Caco-2 (cell line): ENCODE measurements at regions not wholly inside any gene's neighbourhood (a gene's known extent, or its start where the extent isn't known, plus 50 kb on each side); places are given as distances from the start of the nearest gene placed in this dataset.
"Not testable (repeated sequence)": the region's sequence is repeated elsewhere in the genome, so short reads cannot be mapped to it uniquely, and the experiment has no call there.

Experiments
- BruUV-seq: library from RNA; stranded (reverse); fragments of 400-500 nt; replicated peaks from 2 replicates; lab custom pipeline; 2021; lab: Mats Ljungman, UMichigan
- CTCF ChIA-PET: fragments of 300-600 bp; sonication (Branson Sonifier 250); formaldehyde crosslinking; loops from one replicate; lab custom pipeline; 2022; ENCODE audit warnings: antibody characterized with exemption; lab: Charles Lee
- POLR2A ChIA-PET: fragments of 300-600 bp; sonication (Branson Sonifier 250); formaldehyde crosslinking; loops from one replicate; lab custom pipeline; 2022; ENCODE audit warnings: antibody characterized with exemption; lab: Charles Lee
- DNase-seq, 2 experiments: peaks; one replicate each; pipeline versions ENCODE4 v3.0.0 to v3.0.0-alpha.2; 2020 to 2022
- H3K27me3 ChIP-seq: replicated peaks from 2 replicates; pipeline ENCODE4 v1.6.0; 2011; ENCODE audit warnings: low read length; ENCODE audit not compliant: control insufficient read depth, insufficient read depth
- H3K36me3 ChIP-seq: 2 replicates; pipeline ENCODE4 v1.5.1; 2011; ENCODE audit warnings: low read length; ENCODE audit not compliant: control insufficient read depth, insufficient read depth
- H3K4me1 ChIP-seq: fragments of 250-450 bp; sonication (Bioruptor Pico); 2 replicates; pipeline ENCODE4 v1.5.1; 2020; ENCODE audit warnings: mild to moderate bottlenecking
- H3K4me3 ChIP-seq: 2 replicates; pipeline ENCODE4 v1.5.1; 2011; ENCODE audit warnings: low read depth, mild to moderate bottlenecking, control low read depth, low read length
- H3K9me3 ChIP-seq: fragments of 250-450 bp; sonication (Bioruptor Pico); 2 replicates; pipeline ENCODE4 v1.5.1; 2020; ENCODE audit warnings: mild to moderate bottlenecking, moderate library complexity
- H3K27ac Mint-ChIP-seq: one replicate; pipeline ENCODE4 v1.8.0; 2022; ENCODE audit warnings: mixed read lengths; ENCODE audit not compliant: unreplicated experiment
- H3K27me3 Mint-ChIP-seq: one replicate; pipeline ENCODE4 v1.8.0; 2022; ENCODE audit warnings: mixed read lengths; ENCODE audit not compliant: insufficient read depth, unreplicated experiment
- H3K36me3 Mint-ChIP-seq: one replicate; pipeline ENCODE4 v1.8.0; 2022; ENCODE audit warnings: mild to moderate bottlenecking, mixed read lengths; ENCODE audit not compliant: insufficient read depth, unreplicated experiment
- H3K4me1 Mint-ChIP-seq: one replicate; pipeline ENCODE4 v1.8.0; 2022; ENCODE audit warnings: low read depth, mixed read lengths; ENCODE audit not compliant: unreplicated experiment
- H3K4me3 Mint-ChIP-seq: one replicate; pipeline ENCODE4 v1.8.0; 2022; ENCODE audit warnings: mild to moderate bottlenecking, moderate library complexity, mixed read lengths; ENCODE audit not compliant: unreplicated experiment
- H3K9me3 Mint-ChIP-seq: one replicate; pipeline ENCODE4 v1.8.0; 2022; ENCODE audit warnings: mixed read lengths; ENCODE audit not compliant: unreplicated experiment
- intact Hi-C: fragments of 100-400 bp; cut with micrococcal nuclease; formaldehyde crosslinking; loops from one replicate; pipeline ENCODE4 v1.10.0; 2022; ENCODE audit not compliant: unreplicated experiment
- TF ChIP-seq, protein P1 (sequence below), 2 experiments: fragments of 200-600 bp in 1 of 2; IDR thresholded peaks; 1 replicate in 1 of 2; 2 replicates in 1 of 2; pipeline versions ENCODE4 v1.5.1 to v1.8.0; 2011 to 2022; ENCODE audit warnings: antibody characterized with exemption in 1 of 2, control low read depth in 1 of 2, inconsistent platforms in 1 of 2, low read depth in 1 of 2, low read length in 1 of 2, mild to moderate bottlenecking in 1 of 2, moderate library complexity in 1 of 2; ENCODE audit not compliant: insufficient read depth in 1 of 2, severe bottlenecking in 1 of 2, unreplicated experiment in 1 of 2

DNA sequence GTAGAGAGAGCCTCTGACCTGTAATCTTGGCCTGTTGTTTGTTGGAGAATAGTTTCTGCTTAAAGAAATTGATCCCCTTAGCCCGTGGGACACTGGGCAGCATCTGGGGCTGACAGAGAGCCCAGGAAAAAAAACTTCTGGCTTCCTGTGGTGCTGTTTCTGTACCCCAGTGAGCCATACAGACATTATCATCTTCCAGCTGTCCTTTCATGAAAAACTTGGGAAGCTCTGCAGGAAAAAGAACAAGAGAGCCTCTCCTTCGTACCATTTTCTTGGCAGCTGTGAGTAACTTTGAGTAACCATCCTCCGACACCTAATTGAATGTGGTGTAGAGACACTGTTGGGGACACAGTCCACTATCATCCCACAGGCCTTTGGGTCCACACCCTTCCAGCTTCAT is 333.0 kb downstream of the SHQ1 start:
- POLR2A ChIA-PET, result no interaction called here
- peaks cover 16% of the 10 kb centered on the region; the same call in 1 of the 2 replicates for H3K4me1 ChIP-seq
- H3K9me3 ChIP-seq, result no peaks in the 10 kb centered on the region
- Mint-ChIP-seq H3K27ac (no peak overlapping the region), H3K4me3 (no peak overlapping the region), H3K4me1 (peaks cover 5% of the 10 kb centered on the region), H3K36me3 (no peaks in the 10 kb centered on the region), H3K9me3 (no peaks in the 10 kb centered on the region), H3K27me3 (no peaks in the 10 kb centered on the region)
- intact Hi-C loops, result no loop called here
- TF ChIP-seq, protein P1, sequence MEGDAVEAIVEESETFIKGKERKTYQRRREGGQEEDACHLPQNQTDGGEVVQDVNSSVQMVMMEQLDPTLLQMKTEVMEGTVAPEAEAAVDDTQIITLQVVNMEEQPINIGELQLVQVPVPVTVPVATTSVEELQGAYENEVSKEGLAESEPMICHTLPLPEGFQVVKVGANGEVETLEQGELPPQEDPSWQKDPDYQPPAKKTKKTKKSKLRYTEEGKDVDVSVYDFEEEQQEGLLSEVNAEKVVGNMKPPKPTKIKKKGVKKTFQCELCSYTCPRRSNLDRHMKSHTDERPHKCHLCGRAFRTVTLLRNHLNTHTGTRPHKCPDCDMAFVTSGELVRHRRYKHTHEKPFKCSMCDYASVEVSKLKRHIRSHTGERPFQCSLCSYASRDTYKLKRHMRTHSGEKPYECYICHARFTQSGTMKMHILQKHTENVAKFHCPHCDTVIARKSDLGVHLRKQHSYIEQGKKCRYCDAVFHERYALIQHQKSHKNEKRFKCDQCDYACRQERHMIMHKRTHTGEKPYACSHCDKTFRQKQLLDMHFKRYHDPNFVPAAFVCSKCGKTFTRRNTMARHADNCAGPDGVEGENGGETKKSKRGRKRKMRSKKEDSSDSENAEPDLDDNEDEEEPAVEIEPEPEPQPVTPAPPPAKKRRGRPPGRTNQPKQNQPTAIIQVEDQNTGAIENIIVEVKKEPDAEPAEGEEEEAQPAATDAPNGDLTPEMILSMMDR (IDR thresholded peaks at IDR 0.05; ENCODE audit: insufficient read depth in 1 of 2, low read depth in 1 of 2, low read length in 1 of 2, severe bottlenecking in 1 of 2, unreplicated experiment in 1 of 2), result no peak
- no peak overlapping the region for H3K4me3 ChIP-seq
- CTCF ChIA-PET, result no interaction called here
- no peaks in the 10 kb centered on the region for H3K27me3 ChIP-seq
- H3K36me3 ChIP-seq, result no peaks in the 10 kb centered on the region
- no TSS peak for BruUV-seq
- DNase-seq, result no peak

DNA sequence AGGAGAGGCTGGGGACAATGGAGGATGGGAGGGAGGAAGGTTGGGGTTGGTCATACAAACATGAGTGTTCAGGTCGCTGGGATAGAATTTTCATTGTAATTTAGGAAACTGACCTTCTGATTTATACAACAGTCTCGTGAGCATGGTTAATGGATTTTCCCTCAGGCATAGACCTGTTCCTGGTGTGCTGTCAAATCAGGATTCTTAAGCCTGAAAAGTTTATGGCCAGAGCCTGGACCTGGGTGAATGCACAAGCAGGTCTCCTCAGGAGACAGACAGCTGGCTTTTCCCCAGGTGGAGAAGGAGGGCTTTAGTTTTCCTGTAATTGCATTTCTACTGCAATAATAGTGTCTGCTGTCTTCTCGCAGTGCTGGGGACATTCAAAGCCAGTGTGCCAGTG is 338.0 kb downstream of the SHQ1 start:
- no peak for DNase-seq
- Mint-ChIP-seq H3K27ac (no peak overlapping the region), H3K9me3 (no peaks in the 10 kb centered on the region), H3K4me3 (no peak overlapping the region), H3K36me3 (no peaks in the 10 kb centered on the region), H3K4me1 (no peaks in the 10 kb centered on the region), H3K27me3 (no peaks in the 10 kb centered on the region)
- BruUV-seq, result no TSS peak
- Histone ChIP-seq H3K36me3 (no peaks in the 10 kb centered on the region), H3K4me3 (no peak overlapping the region), H3K4me1 (no peaks in the 10 kb centered on the region), H3K9me3 (no peaks in the 10 kb centered on the region), H3K27me3 (no peaks in the 10 kb centered on the region; the same call in 1 of the 2 replicates)
- ChIA-PET POLR2A (no interaction called here), CTCF (no interaction called here)
- intact Hi-C loops, result no loop called here
- TF ChIP-seq, protein P1 (IDR thresholded peaks at IDR 0.05; ENCODE audit: insufficient read depth in 1 of 2, low read depth in 1 of 2, low read length in 1 of 2, severe bottlenecking in 1 of 2, unreplicated experiment in 1 of 2), result no peak

DNA sequence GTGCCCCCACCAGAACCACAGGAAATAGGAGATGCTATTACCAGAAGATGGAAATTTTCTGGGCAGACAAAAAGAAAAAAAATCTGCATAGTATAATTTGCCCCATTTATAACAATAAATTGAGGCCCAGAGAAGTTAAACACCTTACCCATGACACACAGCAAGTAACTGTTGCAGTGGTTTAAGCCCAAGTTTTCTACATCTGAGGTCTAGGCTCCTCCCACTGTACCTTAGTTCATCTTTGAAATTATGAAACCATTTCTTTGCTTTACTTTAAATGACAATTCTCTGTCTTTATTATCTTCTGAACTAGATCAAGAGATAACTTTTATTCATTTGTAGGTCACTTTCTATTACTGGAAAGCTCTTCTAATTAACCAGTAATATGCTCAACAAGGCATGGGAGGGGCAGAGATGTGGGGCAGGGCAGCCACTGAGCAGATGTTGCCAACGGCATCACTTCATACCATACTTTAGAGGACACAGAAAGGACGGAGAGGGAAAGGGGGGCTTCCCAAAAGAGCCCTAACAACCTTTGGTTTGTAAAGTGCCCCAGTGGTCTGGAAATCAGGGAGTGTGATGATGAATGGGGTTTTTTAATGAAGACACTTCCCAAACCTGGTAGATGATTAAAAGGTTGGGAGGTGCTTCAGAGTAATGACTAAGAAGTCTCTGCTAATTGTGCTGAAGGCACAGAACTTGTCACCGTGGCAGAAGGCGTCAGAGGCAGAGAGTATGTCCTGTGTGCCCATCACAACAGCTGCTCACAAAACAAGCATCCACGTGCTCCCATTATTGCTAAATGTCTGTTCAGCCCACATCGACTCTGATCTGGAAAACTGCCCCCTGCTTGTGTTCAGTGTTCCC is 342.5 kb downstream of the SHQ1 start:
- BruUV-seq, result no TSS peak
- ChIA-PET CTCF (no interaction called here), POLR2A (interaction anchor here (0.6 kb wide), 1 partner anchor 66 kb away, joined by 4 read pairs; no protein-coding TSS in a partner anchor)
- Histone ChIP-seq H3K27me3 (no peaks in the 10 kb centered on the region; the same call in 1 of the 2 replicates), H3K4me1 (no peaks in the 10 kb centered on the region), H3K36me3 (no peaks in the 10 kb centered on the region), H3K4me3 (no peak overlapping the region), H3K9me3 (no peaks in the 10 kb centered on the region)
- TF ChIP-seq, protein P1 (IDR thresholded peaks at IDR 0.05; ENCODE audit: insufficient read depth in 1 of 2, low read depth in 1 of 2, low read length in 1 of 2, severe bottlenecking in 1 of 2, unreplicated experiment in 1 of 2), result no peak
- Mint-ChIP-seq H3K27ac (no peak overlapping the region), H3K4me1 (no peaks in the 10 kb centered on the region), H3K4me3 (no peak overlapping the region), H3K9me3 (no peaks in the 10 kb centered on the region), H3K27me3 (no peaks in the 10 kb centered on the region), H3K36me3 (no peaks in the 10 kb centered on the region)
- intact Hi-C loops, result no loop called here
- no peak for DNase-seq

DNA sequence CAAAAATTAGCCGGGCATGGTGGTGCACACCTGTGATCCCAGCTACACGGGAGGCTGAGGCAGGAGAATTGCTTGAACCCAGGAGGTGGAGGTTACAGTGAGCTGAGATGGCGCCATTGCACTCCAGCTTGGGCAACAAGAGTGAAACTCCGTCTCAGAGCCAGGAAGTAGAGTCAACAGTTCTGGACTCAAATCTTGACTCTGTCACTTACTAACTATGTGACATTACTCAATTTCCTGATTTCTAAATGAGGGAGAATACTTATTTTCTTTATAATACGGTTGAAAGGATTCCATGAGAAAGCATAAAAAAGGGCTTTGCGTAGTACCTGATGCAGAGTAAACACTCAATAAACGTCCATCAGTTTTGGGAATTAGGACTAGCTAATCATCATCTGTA is 350.7 kb downstream of the SHQ1 start:
- H3K4me1 Mint-ChIP-seq, H3K36me3 Mint-ChIP-seq, H3K4me3 ChIP-seq, H3K27ac Mint-ChIP-seq, H3K9me3 ChIP-seq, H3K36me3 ChIP-seq, H3K4me1 ChIP-seq, POLR2A ChIA-PET, H3K27me3 Mint-ChIP-seq, H3K27me3 ChIP-seq, intact Hi-C loops, H3K4me3 Mint-ChIP-seq, DNase-seq, H3K9me3 Mint-ChIP-seq, CTCF ChIA-PET, BruUV-seq: not testable (repeated sequence)
